GM23338 (cell line): ENCODE measurements at regions not wholly inside any gene's neighbourhood (a gene's known extent, or its start where the extent isn't known, plus 50 kb on each side); places are given as distances from the start of the nearest gene placed in this dataset.

ENCODE experiments used
- ATAC-seq: fragments of 200-7000 bp; cut with Tn5 transposase; 3 replicates; pipeline ENCODE4 v1.9.1; 2020
- DNase-seq: peaks from one replicate; pipeline ENCODE4 v3.0.0-alpha.2; 2015; ENCODE audit warnings: low spot score
- H2AFZ ChIP-seq: fragments of 200-600 bp; sonication (generic); 2 replicates; pipeline ENCODE4 v1.8.0; 2016; ENCODE audit warnings: antibody characterized with exemption, mild to moderate bottlenecking, moderate library complexity
- H3F3A ChIP-seq: fragments of 200-600 bp; sonication (generic); replicated peaks from 2 replicates; pipeline ENCODE4 v1.8.0; 2017; ENCODE audit warnings: antibody characterized with exemption, mixed run types, low read depth
- H3K27ac ChIP-seq: fragments of 200-600 bp; sonication (generic); 2 replicates; pipeline ENCODE4 v1.6.1; 2016; ENCODE audit warnings: low read depth
- H3K27me3 ChIP-seq: fragments of 200-600 bp; sonication (generic); 2 replicates; pipeline ENCODE4 v1.8.0; 2016; ENCODE audit warnings: mild to moderate bottlenecking, mixed run types, moderate library complexity; ENCODE audit not compliant: insufficient read depth
- H3K36me3 ChIP-seq: fragments of 200-600 bp; sonication (generic); 2 replicates; pipeline ENCODE4 v1.8.0; 2016; ENCODE audit warnings: mild to moderate bottlenecking; ENCODE audit not compliant: insufficient read depth
- H3K4me1 ChIP-seq: fragments of 200-600 bp; sonication (generic); 2 replicates; pipeline ENCODE4 v1.8.0; 2016; ENCODE audit warnings: mild to moderate bottlenecking, moderate library complexity; ENCODE audit not compliant: insufficient read depth
- H3K4me2 ChIP-seq: fragments of 200-600 bp; sonication (generic); 2 replicates; pipeline ENCODE4 v1.7.1; 2017; ENCODE audit warnings: mixed run types
- H3K4me3 ChIP-seq: fragments of 200-600 bp; sonication (generic); 2 replicates; pipeline ENCODE4 v1.6.1; 2016; ENCODE audit warnings: mixed run types
- H3K79me2 ChIP-seq: fragments of 200-600 bp; sonication (generic); replicated peaks from 2 replicates; pipeline ENCODE4 v1.8.0; 2017; ENCODE audit warnings: mild to moderate bottlenecking; ENCODE audit not compliant: insufficient read depth
- H3K9me2 ChIP-seq: fragments of 200-600 bp; sonication (generic); 2 replicates; pipeline ENCODE4 v1.8.0; 2017; ENCODE audit not compliant: insufficient read depth
- H4K20me1 ChIP-seq: fragments of 200-600 bp; sonication (generic); replicated peaks from 2 replicates; pipeline ENCODE4 v1.8.0; 2017; ENCODE audit warnings: mild to moderate bottlenecking; ENCODE audit not compliant: insufficient read depth
- H3K27ac Mint-ChIP-seq: 2 replicates; pipeline ENCODE4 v1.8.0; 2020; ENCODE audit warnings: inconsistent platforms, mild to moderate bottlenecking, moderate library complexity, mixed read lengths
- H3K27me3 Mint-ChIP-seq: 3 replicates; pipeline ENCODE4 v1.8.0; 2022; ENCODE audit warnings: low read depth, mild to moderate bottlenecking, moderate library complexity, mixed read lengths, inconsistent platforms; ENCODE audit not compliant: insufficient read depth, poor library complexity
- H3K36me3 Mint-ChIP-seq: 3 replicates; pipeline ENCODE4 v1.8.0; 2021; ENCODE audit warnings: low read depth, mild to moderate bottlenecking, inconsistent platforms, moderate library complexity, mixed read lengths
- H3K4me1 Mint-ChIP-seq: 3 replicates; pipeline ENCODE4 v1.8.0; 2020; ENCODE audit warnings: mild to moderate bottlenecking, inconsistent platforms, mixed read lengths
- H3K4me3 Mint-ChIP-seq: 3 replicates; pipeline ENCODE4 v1.8.0; 2021; ENCODE audit warnings: moderate library complexity, mild to moderate bottlenecking, inconsistent platforms, mixed read lengths
- H3K9me3 Mint-ChIP-seq: 3 replicates; pipeline ENCODE4 v1.8.0; 2020; ENCODE audit warnings: moderate library complexity, mild to moderate bottlenecking, inconsistent platforms, mixed read lengths
- CREB1 ChIP-seq: fragments of 250-450 bp; sonication (Bioruptor Pico); IDR thresholded peaks from 2 replicates; pipeline ENCODE4 v1.5.0; 2020; ENCODE audit warnings: low read depth, mild to moderate bottlenecking, moderate library complexity
- EZH2phosphoT487 ChIP-seq: fragments of 200-600 bp; sonication (generic); IDR thresholded peaks from one replicate; pipeline ENCODE4 v1.8.1; 2018; ENCODE audit warnings: antibody characterized with exemption; ENCODE audit not compliant: unreplicated experiment
- JUNB ChIP-seq: IDR thresholded peaks from one replicate; pipeline ENCODE4 v1.6.1; 2016; ENCODE audit warnings: antibody characterized with exemption; ENCODE audit not compliant: unreplicated experiment
- ZNF331 ChIP-seq: fragments of 250-450 bp; sonication (Bioruptor Pico); IDR thresholded peaks from 2 replicates; pipeline ENCODE4 v1.5.0; 2020; ENCODE audit warnings: low read depth, mild to moderate bottlenecking, moderate library complexity
- TF ChIP-seq, protein P1 (sequence below), 2 experiments: fragments of 200-600 bp in 1 of 2; sonication (generic) in 1 of 2; conservative IDR thresholded peaks; 2 replicates each; pipeline versions ENCODE4 v1.5.1 to v1.6.1; 2016 to 2017; ENCODE audit warnings: antibody characterized with exemption in 2 of 2, low read depth in 2 of 2, mild to moderate bottlenecking in 2 of 2, moderate library complexity in 1 of 2
- TF ChIP-seq, protein P2 (sequence below): fragments of 250-450 bp; sonication (Bioruptor Pico); IDR thresholded peaks from 2 replicates; pipeline ENCODE4 v1.5.0; 2020; ENCODE audit warnings: mild to moderate bottlenecking, moderate library complexity

DNA sequence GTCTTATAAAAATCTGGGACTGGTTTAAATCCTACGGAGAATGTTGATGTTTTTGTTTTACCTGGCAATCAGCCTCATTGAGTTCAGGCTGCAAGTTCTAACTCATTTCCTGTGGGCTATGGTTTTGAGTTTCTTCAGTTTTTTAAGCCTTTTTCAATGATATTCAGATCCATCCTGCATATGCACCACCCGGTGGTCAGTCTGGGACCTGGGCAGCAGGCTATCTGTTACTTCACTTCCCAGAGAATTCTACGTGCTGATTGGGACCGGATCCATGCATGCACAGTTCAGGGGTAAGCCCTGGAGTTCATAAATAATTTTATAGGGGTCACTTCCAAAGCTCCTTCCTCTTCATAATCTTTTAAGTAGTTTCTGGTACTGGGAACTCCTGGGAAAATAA lies 339.2 kb upstream of the HNRNPA3 start:
- no peaks in the 10 kb centered on the region for H3K79me2 ChIP-seq
- H3K9me3 Mint-ChIP-seq: peaks cover 35% of the 10 kb centered on the region
- no peak overlapping the region for H3K27ac ChIP-seq
- no peak overlapping the region for H3K4me3 ChIP-seq
- H3K4me1 ChIP-seq: no peaks in the 10 kb centered on the region; the same call in 1 of the 2 replicates
- H3K9me2 ChIP-seq: no peaks in the 10 kb centered on the region
- H4K20me1 ChIP-seq: no peaks in the 10 kb centered on the region
- H2AFZ ChIP-seq: no peak overlapping the region
- no peaks in the 10 kb centered on the region for H3K36me3 ChIP-seq
- ATAC-seq (peak; percentile 62), DNase-seq (peak; percentile 47)
- H3K27me3 ChIP-seq: no peaks in the 10 kb centered on the region
- TF ChIP-seq EZH2phosphoT487: no peak
- TF ChIP-seq, protein P1, sequence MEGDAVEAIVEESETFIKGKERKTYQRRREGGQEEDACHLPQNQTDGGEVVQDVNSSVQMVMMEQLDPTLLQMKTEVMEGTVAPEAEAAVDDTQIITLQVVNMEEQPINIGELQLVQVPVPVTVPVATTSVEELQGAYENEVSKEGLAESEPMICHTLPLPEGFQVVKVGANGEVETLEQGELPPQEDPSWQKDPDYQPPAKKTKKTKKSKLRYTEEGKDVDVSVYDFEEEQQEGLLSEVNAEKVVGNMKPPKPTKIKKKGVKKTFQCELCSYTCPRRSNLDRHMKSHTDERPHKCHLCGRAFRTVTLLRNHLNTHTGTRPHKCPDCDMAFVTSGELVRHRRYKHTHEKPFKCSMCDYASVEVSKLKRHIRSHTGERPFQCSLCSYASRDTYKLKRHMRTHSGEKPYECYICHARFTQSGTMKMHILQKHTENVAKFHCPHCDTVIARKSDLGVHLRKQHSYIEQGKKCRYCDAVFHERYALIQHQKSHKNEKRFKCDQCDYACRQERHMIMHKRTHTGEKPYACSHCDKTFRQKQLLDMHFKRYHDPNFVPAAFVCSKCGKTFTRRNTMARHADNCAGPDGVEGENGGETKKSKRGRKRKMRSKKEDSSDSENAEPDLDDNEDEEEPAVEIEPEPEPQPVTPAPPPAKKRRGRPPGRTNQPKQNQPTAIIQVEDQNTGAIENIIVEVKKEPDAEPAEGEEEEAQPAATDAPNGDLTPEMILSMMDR (conservative IDR thresholded peaks at IDR 0.05; ENCODE audit: low read depth in 2 of 2): peak; percentile 49 to 56
- no peak for TF ChIP-seq ZNF331 (CRISPR knock-in tag)
- no peak for TF ChIP-seq JUNB
- TF ChIP-seq, protein P2, sequence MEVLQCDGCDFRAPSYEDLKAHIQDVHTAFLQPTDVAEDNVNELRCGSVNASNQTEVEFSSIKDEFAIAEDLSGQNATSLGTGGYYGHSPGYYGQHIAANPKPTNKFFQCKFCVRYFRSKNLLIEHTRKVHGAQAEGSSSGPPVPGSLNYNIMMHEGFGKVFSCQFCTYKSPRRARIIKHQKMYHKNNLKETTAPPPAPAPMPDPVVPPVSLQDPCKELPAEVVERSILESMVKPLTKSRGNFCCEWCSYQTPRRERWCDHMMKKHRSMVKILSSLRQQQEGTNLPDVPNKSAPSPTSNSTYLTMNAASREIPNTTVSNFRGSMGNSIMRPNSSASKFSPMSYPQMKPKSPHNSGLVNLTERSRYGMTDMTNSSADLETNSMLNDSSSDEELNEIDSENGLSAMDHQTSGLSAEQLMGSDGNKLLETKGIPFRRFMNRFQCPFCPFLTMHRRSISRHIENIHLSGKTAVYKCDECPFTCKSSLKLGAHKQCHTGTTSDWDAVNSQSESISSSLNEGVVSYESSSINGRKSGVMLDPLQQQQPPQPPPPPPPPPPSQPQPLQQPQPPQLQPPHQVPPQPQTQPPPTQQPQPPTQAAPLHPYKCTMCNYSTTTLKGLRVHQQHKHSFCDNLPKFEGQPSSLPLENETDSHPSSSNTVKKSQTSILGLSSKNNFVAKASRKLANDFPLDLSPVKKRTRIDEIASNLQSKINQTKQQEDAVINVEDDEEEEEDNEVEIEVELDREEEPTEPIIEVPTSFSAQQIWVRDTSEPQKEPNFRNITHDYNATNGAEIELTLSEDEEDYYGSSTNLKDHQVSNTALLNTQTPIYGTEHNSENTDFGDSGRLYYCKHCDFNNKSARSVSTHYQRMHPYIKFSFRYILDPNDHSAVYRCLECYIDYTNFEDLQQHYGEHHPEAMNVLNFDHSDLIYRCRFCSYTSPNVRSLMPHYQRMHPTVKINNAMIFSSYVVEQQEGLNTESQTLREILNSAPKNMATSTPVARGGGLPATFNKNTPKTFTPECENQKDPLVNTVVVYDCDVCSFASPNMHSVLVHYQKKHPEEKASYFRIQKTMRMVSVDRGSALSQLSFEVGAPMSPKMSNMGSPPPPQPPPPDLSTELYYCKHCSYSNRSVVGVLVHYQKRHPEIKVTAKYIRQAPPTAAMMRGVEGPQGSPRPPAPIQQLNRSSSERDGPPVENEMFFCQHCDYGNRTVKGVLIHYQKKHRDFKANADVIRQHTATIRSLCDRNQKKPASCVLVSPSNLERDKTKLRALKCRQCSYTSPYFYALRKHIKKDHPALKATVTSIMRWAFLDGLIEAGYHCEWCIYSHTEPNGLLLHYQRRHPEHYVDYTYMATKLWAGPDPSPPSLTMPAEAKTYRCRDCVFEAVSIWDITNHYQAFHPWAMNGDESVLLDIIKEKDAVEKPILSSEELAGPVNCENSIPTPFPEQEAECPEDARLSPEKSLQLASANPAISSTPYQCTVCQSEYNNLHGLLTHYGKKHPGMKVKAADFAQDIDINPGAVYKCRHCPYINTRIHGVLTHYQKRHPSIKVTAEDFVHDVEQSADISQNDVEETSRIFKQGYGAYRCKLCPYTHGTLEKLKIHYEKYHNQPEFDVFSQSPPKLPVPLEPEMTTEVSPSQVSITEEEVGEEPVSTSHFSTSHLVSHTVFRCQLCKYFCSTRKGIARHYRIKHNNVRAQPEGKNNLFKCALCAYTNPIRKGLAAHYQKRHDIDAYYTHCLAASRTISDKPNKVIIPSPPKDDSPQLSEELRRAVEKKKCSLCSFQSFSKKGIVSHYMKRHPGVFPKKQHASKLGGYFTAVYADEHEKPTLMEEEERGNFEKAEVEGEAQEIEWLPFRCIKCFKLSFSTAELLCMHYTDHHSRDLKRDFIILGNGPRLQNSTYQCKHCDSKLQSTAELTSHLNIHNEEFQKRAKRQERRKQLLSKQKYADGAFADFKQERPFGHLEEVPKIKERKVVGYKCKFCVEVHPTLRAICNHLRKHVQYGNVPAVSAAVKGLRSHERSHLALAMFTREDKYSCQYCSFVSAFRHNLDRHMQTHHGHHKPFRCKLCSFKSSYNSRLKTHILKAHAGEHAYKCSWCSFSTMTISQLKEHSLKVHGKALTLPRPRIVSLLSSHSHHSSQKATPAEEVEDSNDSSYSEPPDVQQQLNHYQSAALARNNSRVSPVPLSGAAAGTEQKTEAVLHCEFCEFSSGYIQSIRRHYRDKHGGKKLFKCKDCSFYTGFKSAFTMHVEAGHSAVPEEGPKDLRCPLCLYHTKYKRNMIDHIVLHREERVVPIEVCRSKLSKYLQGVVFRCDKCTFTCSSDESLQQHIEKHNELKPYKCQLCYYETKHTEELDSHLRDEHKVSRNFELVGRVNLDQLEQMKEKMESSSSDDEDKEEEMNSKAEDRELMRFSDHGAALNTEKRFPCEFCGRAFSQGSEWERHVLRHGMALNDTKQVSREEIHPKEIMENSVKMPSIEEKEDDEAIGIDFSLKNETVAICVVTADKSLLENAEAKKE: no peak
- TF ChIP-seq CREB1 (CRISPR knock-in tag): no peak
- no peaks in the 10 kb centered on the region for H3K27me3 Mint-ChIP-seq
- no peaks in the 10 kb centered on the region for H3F3A ChIP-seq
- H3K4me3 Mint-ChIP-seq: no peak overlapping the region
- peaks cover 11% of the 10 kb centered on the region for H3K4me1 Mint-ChIP-seq
- no peak overlapping the region for H3K27ac Mint-ChIP-seq
- H3K4me2 ChIP-seq: no peak overlapping the region
- H3K36me3 Mint-ChIP-seq: peaks cover 34% of the 10 kb centered on the region
